ENCODE measurements at regions not wholly inside any gene's neighbourhood (a gene's known extent, or its start where the extent isn't known, plus 50 kb on each side); places are given as distances from the start of the nearest gene placed in this dataset.

GRCh38 chr3:59250600-59250999 is 200.8 kb upstream of the CFAP20DC start (continued):
- TF ChIP-seq ZNF462 (CRISPR knock-in tag; IDR thresholded peaks at IDR 0.05) (no peak), ZNF114 (CRISPR knock-in tag; IDR thresholded peaks at IDR 0.05) (no peak)

GRCh38 chr3:59249698-59250361 is 200.0 kb upstream of the CFAP20DC start:
- H3K4me2 ChIP-seq, result no peak overlapping the region
- no peak overlapping the region for H3K27ac Mint-ChIP-seq
- no peak overlapping the region for H3K27ac ChIP-seq (ENCODE audit: low read depth)
- H3K36me3 ChIP-seq (ENCODE audit: insufficient read depth), result no peaks in the 10 kb centered on the region
- H3K4me1 ChIP-seq (ENCODE audit: insufficient read depth), result peaks cover 15% of the 10 kb centered on the region
- H3K27me3 Mint-ChIP-seq (ENCODE audit: insufficient read depth, low read depth, poor library complexity), result no peaks in the 10 kb centered on the region
- peaks cover 15% of the 10 kb centered on the region; the same call in 2 of the 3 replicates for H3K4me1 Mint-ChIP-seq
- H3K4me3 Mint-ChIP-seq, result no peak overlapping the region
- TF ChIP-seq REST (IDR thresholded peaks at IDR 0.05; ENCODE audit: unreplicated experiment), result no peak
- TF ChIP-seq ZNF331 (CRISPR knock-in tag; IDR thresholded peaks at IDR 0.05; ENCODE audit: low read depth), result no peak
- TF ChIP-seq EZH2 (IDR thresholded peaks at IDR 0.05; ENCODE audit: low read depth, unreplicated experiment), result no peak
- TF ChIP-seq STAT1 (IDR thresholded peaks at IDR 0.05; ENCODE audit: unreplicated experiment), result no peak
- TF ChIP-seq CTCF (conservative IDR thresholded peaks at IDR 0.05; ENCODE audit: low read depth in 2 of 2), result no peak
- no peaks in the 10 kb centered on the region for H3F3A ChIP-seq (replicated peaks; ENCODE audit: low read depth)
- no peaks in the 10 kb centered on the region for H3K9me2 ChIP-seq (ENCODE audit: insufficient read depth)
- ATAC-seq, result no peak
- H4K20me1 ChIP-seq (replicated peaks; ENCODE audit: insufficient read depth), result no peaks in the 10 kb centered on the region
- no peaks in the 10 kb centered on the region for H3K79me2 ChIP-seq (replicated peaks; ENCODE audit: insufficient read depth)
- no peak overlapping the region for H3K4me3 ChIP-seq
- H2AFZ ChIP-seq, result no peak overlapping the region
- H3K27me3 ChIP-seq (ENCODE audit: insufficient read depth), result no peaks in the 10 kb centered on the region
- H3K9me3 Mint-ChIP-seq, result no peaks in the 10 kb centered on the region; the same call in 2 of the 3 replicates
- no peaks in the 10 kb centered on the region for H3K36me3 Mint-ChIP-seq (ENCODE audit: low read depth)
- no peak for DNase-seq (ENCODE audit: low spot score)
